ENCODE measurements at regions not wholly inside any gene's neighbourhood (a gene's known extent, or its start where the extent isn't known, plus 50 kb on each side); places are given as distances from the start of the nearest gene placed in this dataset.

DNA sequence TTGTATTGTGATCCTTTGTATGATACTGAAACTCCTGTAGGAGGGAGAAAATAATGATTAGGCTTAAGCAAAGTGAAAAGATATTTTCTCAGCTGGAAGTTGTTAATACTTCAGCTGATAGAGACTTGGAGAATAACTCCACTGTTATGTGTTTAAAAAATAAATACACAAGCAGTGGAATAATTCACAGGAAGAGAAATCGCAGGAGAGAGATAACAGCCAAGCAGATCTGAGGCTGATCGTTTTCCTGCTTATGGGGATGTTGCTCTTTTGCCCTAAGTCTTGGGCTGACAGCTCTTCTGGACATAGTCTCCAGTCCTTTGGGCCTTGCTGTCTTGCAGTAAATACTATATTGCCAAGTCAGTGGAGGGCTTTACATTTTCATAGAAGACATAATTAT lies 93.3 kb downstream of the OLFM4 start:
- TF ChIP-seq CTCF (IDR thresholded peaks at IDR 0.05): no peak
- TF ChIP-seq POLR2A (IDR thresholded peaks at IDR 0.05): no peak

All from esophagus squamous epithelium (tissue), 4 donors.